DND-41 (cell line): ENCODE measurements at regions not wholly inside any gene's neighbourhood (a gene's known extent, or its start where the extent isn't known, plus 50 kb on each side); places are given as distances from the start of the nearest gene placed in this dataset.

Experiments used
- CTCF ChIP-seq: IDR thresholded peaks from 2 replicates; pipeline ENCODE4 v1.5.1; 2012; ENCODE audit warnings: borderline replicate concordance, low read length, moderate library complexity, mild to moderate bottlenecking; ENCODE audit not compliant: poor library complexity, severe bottlenecking; ENCODE audit errors: extremely low read depth
- EZH2 ChIP-seq: IDR thresholded peaks from 3 replicates; pipeline ENCODE4 v1.6.1; 2012; ENCODE audit warnings: borderline replicate concordance, low read depth, mild to moderate bottlenecking, moderate library complexity, low read length, inconsistent platforms; ENCODE audit not compliant: severe bottlenecking

- TF ChIP-seq CTCF (no peak), EZH2 (no peak)
Measured at GRCh38 chr5:92544036-92544435, 1037.0 kb downstream of the NR2F1-AS1 start.
